ENCODE measurements at regions not wholly inside any gene's neighbourhood (a gene's known extent, or its start where the extent isn't known, plus 50 kb on each side); places are given as distances from the start of the nearest gene placed in this dataset.

DNA sequence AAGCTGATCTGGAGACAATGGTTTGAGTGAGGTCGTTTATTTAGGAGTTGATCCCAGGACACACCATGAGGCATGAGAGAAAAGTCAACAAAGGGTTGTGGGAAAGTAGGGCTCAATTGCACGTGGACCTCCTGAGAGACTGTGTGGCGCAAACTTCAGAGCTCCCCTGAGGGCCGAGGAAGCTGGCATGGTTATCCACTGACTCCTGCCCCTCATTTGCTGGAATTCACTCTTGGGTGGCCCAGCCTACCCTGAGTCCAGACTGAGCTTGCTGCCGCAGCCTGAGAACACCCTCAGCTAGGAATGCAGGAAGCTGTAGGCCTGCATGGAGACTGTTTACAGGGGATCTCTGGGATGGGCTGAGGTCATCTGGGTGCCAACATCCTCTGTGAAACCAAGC lies 301.0 kb downstream of the RWDD3 start:
- POLR2A ChIA-PET, result no interaction called here
- CTCF ChIA-PET (ENCODE audit: low intra/inter-chr PET ratio, low total read pairs), result no interaction called here
- H3K4me1 ChIP-seq (ENCODE audit: insufficient read depth, low read length), result no peaks in the 10 kb centered on the region
- FAIRE-seq (no peak), DNase-seq (ENCODE audit: low spot score) (no peak), ATAC-seq (no peak)
- H2AFZ ChIP-seq (ENCODE audit: low read length), result no peak overlapping the region
- no peak overlapping the region for H3K4me2 ChIP-seq (ENCODE audit: low read depth, low read length)
- WGBS (ENCODE audit: low lambda C conversion rate), result 24% methylated on average over 4 of the region's 5 CpGs
- H3K27me3 ChIP-seq (ENCODE audit: control insufficient read depth in 1 of 2, insufficient read depth in 2 of 2, low read length in 2 of 2), result no peaks in the 10 kb centered on the region
- in situ Hi-C loops (cut with HindIII; ENCODE audit: extremely low pct_ligation_motif_present, low pct_unique_long_range_greater_than_20kb) (no loop called here), intact Hi-C loops (cut with micrococcal nuclease; ENCODE audit: unreplicated experiment) (loop anchor here (10.0 kb wide), 1 partner anchor 80 kb away; no protein-coding TSS in a partner anchor)
- no peak overlapping the region for H3K4me3 ChIP-seq (replicated peaks in 1 of 3; ENCODE audit: insufficient read depth in 1 of 3, low read depth in 2 of 3, low read length in 3 of 3)
- no peaks in the 10 kb centered on the region for H3K9me3 ChIP-seq (ENCODE audit: low read length)
- H3K9ac ChIP-seq (ENCODE audit: insufficient read depth, low read depth, low read length), result no peak overlapping the region
- no peaks in the 10 kb centered on the region for H4K20me1 ChIP-seq (ENCODE audit: insufficient read depth, low read length)
- no peak for TF ChIP-seq STAT5B (CRISPR knock-in tag; IDR thresholded peaks at IDR 0.05)
- no peak for TF ChIP-seq MAF1 (CRISPR knock-in tag; IDR thresholded peaks at IDR 0.05; ENCODE audit: borderline replicate concordance)
- no peak for TF ChIP-seq ZNF564 (CRISPR knock-in tag; IDR thresholded peaks at IDR 0.05)
- TF ChIP-seq MZF1 (CRISPR knock-in tag; IDR thresholded peaks at IDR 0.05; ENCODE audit: borderline replicate concordance), result no peak
- TF ChIP-seq, protein P1, sequence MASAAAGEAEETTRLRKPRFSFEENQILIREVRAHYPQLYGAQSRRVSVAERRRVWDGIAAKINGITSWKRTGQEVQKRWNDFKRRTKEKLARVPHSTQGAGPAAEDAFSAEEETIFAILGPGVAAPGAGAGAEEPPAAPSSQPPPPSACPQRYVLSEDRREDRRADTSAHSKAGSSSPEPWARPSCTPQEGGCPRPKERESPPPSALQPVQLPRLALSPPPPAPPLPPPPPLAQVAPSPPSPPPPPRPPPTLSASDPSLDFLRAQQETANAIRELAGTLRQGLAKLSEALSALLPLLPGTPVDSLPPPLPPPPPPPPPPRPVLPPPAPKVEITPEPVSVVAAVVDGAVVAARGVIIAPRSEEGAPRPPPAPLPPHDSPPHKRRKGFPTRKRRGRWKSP (CRISPR knock-in tag; IDR thresholded peaks at IDR 0.05), result no peak
- no peak for TF ChIP-seq POLR2AphosphoS5 (IDR thresholded peaks at IDR 0.05; ENCODE audit: low read depth, low read length)
- TF ChIP-seq, protein P2, sequence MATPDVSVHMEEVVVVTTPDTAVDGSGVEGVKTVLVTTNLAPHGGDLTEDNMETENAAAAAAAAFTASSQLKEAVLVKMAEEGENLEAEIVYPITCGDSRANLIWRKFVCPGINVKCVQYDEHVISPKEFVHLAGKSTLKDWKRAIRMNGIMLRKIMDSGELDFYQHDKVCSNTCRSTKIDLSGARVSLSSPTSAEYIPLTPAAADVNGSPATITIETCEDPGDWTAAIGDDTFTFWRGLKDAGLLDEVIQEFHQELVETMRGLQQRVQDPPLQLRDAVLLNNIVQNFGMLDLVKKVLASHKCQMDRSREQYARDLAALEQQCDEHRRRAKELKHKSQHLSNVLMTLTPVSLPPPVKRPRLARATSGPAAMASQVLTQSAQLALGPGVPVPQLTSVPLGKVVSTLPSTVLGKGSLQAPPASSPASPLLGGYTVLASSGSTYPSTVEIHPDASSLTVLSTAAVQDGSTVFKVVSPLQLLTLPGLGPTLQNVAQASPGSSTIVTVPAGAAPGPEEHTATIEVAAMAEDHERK (CRISPR knock-in tag; IDR thresholded peaks at IDR 0.05; ENCODE audit: low read depth), result no peak
- H3K79me2 ChIP-seq (ENCODE audit: insufficient read depth, low read length), result no peaks in the 10 kb centered on the region
- no peaks in the 10 kb centered on the region for H3K36me3 ChIP-seq (replicated peaks in 1 of 2; ENCODE audit: control insufficient read depth in 1 of 2, insufficient read depth in 2 of 2, low read length in 2 of 2)
- H3K27ac ChIP-seq (ENCODE audit: extremely low read length, insufficient read depth, low read length), result no peak overlapping the region
- no TSS peak for BruUV-seq (replicated peaks)

- Histone ChIP-seq H4K20me1 (ENCODE audit: insufficient read depth, low read length) (no peaks in the 10 kb centered on the region), H3K4me1 (ENCODE audit: insufficient read depth, low read length) (no peaks in the 10 kb centered on the region), H3K27ac (ENCODE audit: extremely low read length, insufficient read depth, low read length) (no peak overlapping the region), H3K36me3 (replicated peaks in 1 of 2; ENCODE audit: control insufficient read depth in 1 of 2, insufficient read depth in 2 of 2, low read length in 2 of 2) (no peaks in the 10 kb centered on the region), H3K4me3 (replicated peaks in 1 of 3; ENCODE audit: insufficient read depth in 1 of 3, low read depth in 2 of 3, low read length in 3 of 3) (no peak overlapping the region), H3K27me3 (ENCODE audit: control insufficient read depth in 1 of 2, insufficient read depth in 2 of 2, low read length in 2 of 2) (no peaks in the 10 kb centered on the region), H3K4me2 (ENCODE audit: low read depth, low read length) (no peak overlapping the region), H3K79me2 (ENCODE audit: insufficient read depth, low read length) (no peaks in the 10 kb centered on the region), H3K9me3 (ENCODE audit: low read length) (no peaks in the 10 kb centered on the region), H3K9ac (ENCODE audit: insufficient read depth, low read depth, low read length) (no peak overlapping the region), H2AFZ (ENCODE audit: low read length) (no peak overlapping the region)
- DNase-seq (ENCODE audit: low spot score) (no peak), ATAC-seq (no peak), FAIRE-seq (no peak)
- WGBS (ENCODE audit: low lambda C conversion rate), result 41% methylated on average over 4 of the region's 4 CpGs
- POLR2A ChIA-PET, result no interaction called here
- in situ Hi-C loops (cut with HindIII; ENCODE audit: extremely low pct_ligation_motif_present, low pct_unique_long_range_greater_than_20kb) (no loop called here), intact Hi-C loops (cut with micrococcal nuclease; ENCODE audit: unreplicated experiment) (loop anchor here (10.0 kb wide), 1 partner anchor 81 kb away; no protein-coding TSS in a partner anchor)
- no TSS peak for BruUV-seq (replicated peaks)
- CTCF ChIA-PET (ENCODE audit: low intra/inter-chr PET ratio, low total read pairs), result no interaction called here
- TF ChIP-seq SYNCRIP (IDR thresholded peaks at IDR 0.05; ENCODE audit: insufficient read depth, low read depth, low read length), result no peak
- no peak for TF ChIP-seq ZNF253 (CRISPR knock-in tag; IDR thresholded peaks at IDR 0.05; ENCODE audit: borderline replicate concordance)
- TF ChIP-seq FOXC1 (CRISPR knock-in tag; IDR thresholded peaks at IDR 0.05; ENCODE audit: borderline replicate concordance), result no peak
- TF ChIP-seq, protein P3, sequence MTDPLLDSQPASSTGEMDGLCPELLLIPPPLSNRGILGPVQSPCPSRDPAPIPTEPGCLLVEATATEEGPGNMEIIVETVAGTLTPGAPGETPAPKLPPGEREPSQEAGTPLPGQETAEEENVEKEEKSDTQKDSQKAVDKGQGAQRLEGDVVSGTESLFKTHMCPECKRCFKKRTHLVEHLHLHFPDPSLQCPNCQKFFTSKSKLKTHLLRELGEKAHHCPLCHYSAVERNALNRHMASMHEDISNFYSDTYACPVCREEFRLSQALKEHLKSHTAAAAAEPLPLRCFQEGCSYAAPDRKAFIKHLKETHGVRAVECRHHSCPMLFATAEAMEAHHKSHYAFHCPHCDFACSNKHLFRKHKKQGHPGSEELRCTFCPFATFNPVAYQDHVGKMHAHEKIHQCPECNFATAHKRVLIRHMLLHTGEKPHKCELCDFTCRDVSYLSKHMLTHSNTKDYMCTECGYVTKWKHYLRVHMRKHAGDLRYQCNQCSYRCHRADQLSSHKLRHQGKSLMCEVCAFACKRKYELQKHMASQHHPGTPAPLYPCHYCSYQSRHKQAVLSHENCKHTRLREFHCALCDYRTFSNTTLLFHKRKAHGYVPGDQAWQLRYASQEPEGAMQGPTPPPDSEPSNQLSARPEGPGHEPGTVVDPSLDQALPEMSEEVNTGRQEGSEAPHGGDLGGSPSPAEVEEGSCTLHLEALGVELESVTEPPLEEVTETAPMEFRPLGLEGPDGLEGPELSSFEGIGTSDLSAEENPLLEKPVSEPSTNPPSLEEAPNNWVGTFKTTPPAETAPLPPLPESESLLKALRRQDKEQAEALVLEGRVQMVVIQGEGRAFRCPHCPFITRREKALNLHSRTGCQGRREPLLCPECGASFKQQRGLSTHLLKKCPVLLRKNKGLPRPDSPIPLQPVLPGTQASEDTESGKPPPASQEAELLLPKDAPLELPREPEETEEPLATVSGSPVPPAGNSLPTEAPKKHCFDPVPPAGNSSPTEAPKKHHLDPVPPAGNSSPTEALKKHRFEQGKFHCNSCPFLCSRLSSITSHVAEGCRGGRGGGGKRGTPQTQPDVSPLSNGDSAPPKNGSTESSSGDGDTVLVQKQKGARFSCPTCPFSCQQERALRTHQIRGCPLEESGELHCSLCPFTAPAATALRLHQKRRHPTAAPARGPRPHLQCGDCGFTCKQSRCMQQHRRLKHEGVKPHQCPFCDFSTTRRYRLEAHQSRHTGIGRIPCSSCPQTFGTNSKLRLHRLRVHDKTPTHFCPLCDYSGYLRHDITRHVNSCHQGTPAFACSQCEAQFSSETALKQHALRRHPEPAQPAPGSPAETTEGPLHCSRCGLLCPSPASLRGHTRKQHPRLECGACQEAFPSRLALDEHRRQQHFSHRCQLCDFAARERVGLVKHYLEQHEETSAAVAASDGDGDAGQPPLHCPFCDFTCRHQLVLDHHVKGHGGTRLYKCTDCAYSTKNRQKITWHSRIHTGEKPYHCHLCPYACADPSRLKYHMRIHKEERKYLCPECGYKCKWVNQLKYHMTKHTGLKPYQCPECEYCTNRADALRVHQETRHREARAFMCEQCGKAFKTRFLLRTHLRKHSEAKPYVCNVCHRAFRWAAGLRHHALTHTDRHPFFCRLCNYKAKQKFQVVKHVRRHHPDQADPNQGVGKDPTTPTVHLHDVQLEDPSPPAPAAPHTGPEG (CRISPR knock-in tag; IDR thresholded peaks at IDR 0.05), result no peak
Observed at GRCh38 chr1:95535614-95536013, 301.6 kb downstream of the RWDD3 start.
